ENCODE measurements at regions not wholly inside any gene's neighbourhood (a gene's known extent, or its start where the extent isn't known, plus 50 kb on each side); places are given as distances from the start of the nearest gene placed in this dataset.

DNA sequence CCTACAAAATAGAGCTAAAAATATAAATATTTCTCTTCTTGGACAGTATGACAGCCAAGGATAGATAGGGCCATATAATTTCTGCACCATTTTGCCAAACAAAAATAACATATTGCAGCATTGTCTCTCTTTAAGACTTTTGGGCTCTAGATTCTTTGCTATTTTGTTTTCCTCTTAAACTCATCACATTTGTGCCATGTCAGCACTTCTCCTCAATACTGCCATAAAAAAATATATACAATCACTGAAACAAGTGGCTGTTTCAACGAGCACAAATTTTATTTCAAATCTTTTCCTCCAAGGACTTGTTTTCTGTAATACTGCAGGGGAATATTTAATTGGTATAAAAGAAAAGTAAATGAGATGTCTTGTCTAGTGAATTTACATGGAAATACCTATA lies 1570.0 kb upstream of the NUDT12 start (continued):
- TF ChIP-seq YY1 (IDR thresholded peaks at IDR 0.05; ENCODE audit: low read depth) (no peak), FOXM1 (IDR thresholded peaks at IDR 0.05; ENCODE audit: low read depth) (no peak)

DNA sequence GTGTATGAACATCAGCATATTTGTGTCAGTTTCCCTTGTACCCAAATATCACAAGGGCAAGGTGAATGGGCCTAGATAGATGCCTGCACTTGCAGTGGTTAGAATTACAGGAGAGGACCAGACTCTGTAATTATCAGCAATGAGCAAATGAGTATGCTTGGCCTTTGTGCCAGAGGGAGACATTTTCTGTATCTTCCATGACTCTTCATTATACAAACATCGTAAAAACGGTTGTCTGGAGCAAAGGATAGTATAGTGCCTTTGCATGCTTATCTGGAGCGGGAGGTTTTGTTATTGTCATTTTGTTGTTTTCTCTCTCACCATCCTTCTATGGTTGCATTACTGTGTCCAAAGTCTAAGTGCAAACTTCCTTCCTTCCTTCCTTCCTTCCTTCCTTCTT lies 1568.5 kb upstream of the NUDT12 start:
- Histone ChIP-seq H3K9me2 (no peaks in the 10 kb centered on the region), H3K79me2 (ENCODE audit: insufficient read depth) (no peaks in the 10 kb centered on the region), H3K9me3 (no peaks in the 10 kb centered on the region), H3K27ac (ENCODE audit: low read depth in 2 of 2, low read length in 1 of 2) (no peak overlapping the region), H3K4me1 (ENCODE audit: control insufficient read depth in 1 of 2, insufficient read depth in 2 of 2, low read depth in 1 of 2, low read length in 1 of 2) (no peaks in the 10 kb centered on the region), H3K9ac (no peak overlapping the region), H3K4me2 (no peak overlapping the region), H3K4me3 (ENCODE audit: low read depth in 2 of 2, low read length in 1 of 2) (no peak overlapping the region), H4K20me1 (ENCODE audit: insufficient read depth) (no peaks in the 10 kb centered on the region), H3K36me3 (replicated peaks in 1 of 2; ENCODE audit: control insufficient read depth in 1 of 2, insufficient read depth in 2 of 2, low read length in 1 of 2) (no peaks in the 10 kb centered on the region), H2AFZ (ENCODE audit: low read depth) (no peak overlapping the region), H3F3A (replicated peaks; ENCODE audit: insufficient read depth) (no peaks in the 10 kb centered on the region), H3K27me3 (ENCODE audit: insufficient read depth) (no peaks in the 10 kb centered on the region)
- 80% methylated on average over 3 of the region's 3 CpGs for WGBS (ENCODE audit: low lambda C conversion rate)
- no peak for TF ChIP-seq JUND (IDR thresholded peaks at IDR 0.05)
- DNase-seq = no peak
- ChIA-PET POLR2A (no interaction called here), CTCF (no interaction called here)

GRCh38 chr5:105101577-105101976 lies 1539.0 kb upstream of the NUDT12 start:
- Histone ChIP-seq H3K9me2 (no peaks in the 10 kb centered on the region; the same call in 1 of the 2 replicates), H3F3A (replicated peaks; ENCODE audit: insufficient read depth) (no peaks in the 10 kb centered on the region), H3K9ac (no peak overlapping the region), H3K36me3 (replicated peaks in 1 of 2; ENCODE audit: control insufficient read depth in 1 of 2, insufficient read depth in 2 of 2, low read length in 1 of 2) (no peaks in the 10 kb centered on the region), H3K27ac (ENCODE audit: low read depth in 2 of 2, low read length in 1 of 2) (no peak overlapping the region), H3K79me2 (ENCODE audit: insufficient read depth) (no peaks in the 10 kb centered on the region), H3K4me3 (ENCODE audit: low read depth in 2 of 2, low read length in 1 of 2) (no peak overlapping the region), H4K20me1 (ENCODE audit: insufficient read depth) (no peaks in the 10 kb centered on the region), H3K4me1 (ENCODE audit: control insufficient read depth in 1 of 2, insufficient read depth in 2 of 2, low read depth in 1 of 2, low read length in 1 of 2) (no peaks in the 10 kb centered on the region), H3K4me2 (no peak overlapping the region), H3K9me3 (no peaks in the 10 kb centered on the region), H3K27me3 (ENCODE audit: insufficient read depth) (no peaks in the 10 kb centered on the region), H2AFZ (ENCODE audit: low read depth) (no peak overlapping the region)
- DNase-seq = no peak
- TF ChIP-seq MXI1 (IDR thresholded peaks at IDR 0.05; ENCODE audit: low read depth, low read length) = no peak
- no peak for TF ChIP-seq FOSL2 (IDR thresholded peaks at IDR 0.05; ENCODE audit: borderline replicate concordance, low read depth)
- no peak for TF ChIP-seq MEF2A (IDR thresholded peaks at IDR 0.05; ENCODE audit: borderline replicate concordance, low read depth)
- TF ChIP-seq GABPA (IDR thresholded peaks at IDR 0.05; ENCODE audit: low read depth) = no peak
- no peak for TF ChIP-seq TAF1 (IDR thresholded peaks at IDR 0.05; ENCODE audit: borderline replicate concordance, low read depth, low read length)
- no peak for TF ChIP-seq JUND (IDR thresholded peaks at IDR 0.05)
- no peak for TF ChIP-seq IRF3 (IDR thresholded peaks at IDR 0.05; ENCODE audit: low read depth, low read length)
- no peak for TF ChIP-seq FOXJ3 (CRISPR knock-in tag; IDR thresholded peaks at IDR 0.05)
- TF ChIP-seq RXRA (IDR thresholded peaks at IDR 0.05; ENCODE audit: borderline replicate concordance, low read depth) = no peak
- no peak for TF ChIP-seq EZH2phosphoT487 (IDR thresholded peaks at IDR 0.05; ENCODE audit: borderline replicate concordance, low read depth)
- TF ChIP-seq EP300 (IDR thresholded peaks at IDR 0.05; ENCODE audit: borderline replicate concordance in 1 of 2, low read depth in 1 of 2, low read length in 1 of 2) = no peak
- no peak for TF ChIP-seq SMC3 (IDR thresholded peaks at IDR 0.05; ENCODE audit: low read depth, low read length)
- TF ChIP-seq ELF1 (IDR thresholded peaks at IDR 0.05) = no peak
- ChIA-PET POLR2A (no interaction called here), CTCF (no interaction called here)
- 32% methylated on average over 2 of the region's 2 CpGs for WGBS (ENCODE audit: low lambda C conversion rate)
